ENCODE measurements at regions not wholly inside any gene's neighbourhood (a gene's known extent, or its start where the extent isn't known, plus 50 kb on each side); places are given as distances from the start of the nearest gene placed in this dataset.

DNA sequence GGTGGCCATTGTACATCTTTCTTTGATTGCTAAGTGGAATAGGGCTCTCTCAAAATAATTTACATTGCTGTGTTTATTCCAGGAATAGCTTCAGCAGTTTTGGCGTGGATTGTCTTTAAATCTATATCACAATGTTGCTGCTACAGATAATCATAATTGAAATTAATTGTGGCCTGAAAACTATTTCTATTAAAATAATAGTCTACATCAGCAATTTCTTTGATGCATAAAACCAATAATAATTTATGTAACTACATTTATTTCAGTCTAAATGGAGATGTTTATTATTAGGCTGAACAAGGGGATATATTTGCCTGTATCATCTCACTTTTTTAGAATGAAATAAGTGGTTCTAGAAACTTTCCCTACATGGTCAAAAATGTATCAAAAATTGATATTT is 456.0 kb upstream of the CTNND2 start:
- no peak for ATAC-seq
- TF ChIP-seq ZBTB43 (CRISPR knock-in tag; IDR thresholded peaks at IDR 0.05) (no peak), GABPB1 (CRISPR knock-in tag; IDR thresholded peaks at IDR 0.05) (no peak), SMAD4 (CRISPR knock-in tag; IDR thresholded peaks at IDR 0.05) (no peak), ZNF138 (CRISPR knock-in tag; conservative IDR thresholded peaks at IDR 0.05) (no peak), ARID4B (CRISPR knock-in tag; IDR thresholded peaks at IDR 0.05; ENCODE audit: borderline replicate concordance) (no peak), MYBL2 (CRISPR knock-in tag; IDR thresholded peaks at IDR 0.05) (no peak), TEAD4 (CRISPR knock-in tag; IDR thresholded peaks at IDR 0.05) (no peak)
- TF ChIP-seq, protein P1, sequence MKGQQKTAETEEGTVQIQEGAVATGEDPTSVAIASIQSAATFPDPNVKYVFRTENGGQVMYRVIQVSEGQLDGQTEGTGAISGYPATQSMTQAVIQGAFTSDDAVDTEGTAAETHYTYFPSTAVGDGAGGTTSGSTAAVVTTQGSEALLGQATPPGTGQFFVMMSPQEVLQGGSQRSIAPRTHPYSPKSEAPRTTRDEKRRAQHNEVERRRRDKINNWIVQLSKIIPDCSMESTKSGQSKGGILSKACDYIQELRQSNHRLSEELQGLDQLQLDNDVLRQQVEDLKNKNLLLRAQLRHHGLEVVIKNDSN (CRISPR knock-in tag; IDR thresholded peaks at IDR 0.05) = no peak
- ChIA-PET CTCF (no interaction called here), POLR2A (no interaction called here)
- Mint-ChIP-seq H3K27me3 (ENCODE audit: low read depth) (no peaks in the 10 kb centered on the region), H3K4me3 (no peak overlapping the region), H3K9me3 (peaks cover 19% of the 10 kb centered on the region), H3K36me3 (peaks cover 15% of the 10 kb centered on the region), H3K4me1 (peaks cover 12% of the 10 kb centered on the region), H3K27ac (no peak overlapping the region)
- no peak for DNase-seq (ENCODE audit: low spot score)

DNA sequence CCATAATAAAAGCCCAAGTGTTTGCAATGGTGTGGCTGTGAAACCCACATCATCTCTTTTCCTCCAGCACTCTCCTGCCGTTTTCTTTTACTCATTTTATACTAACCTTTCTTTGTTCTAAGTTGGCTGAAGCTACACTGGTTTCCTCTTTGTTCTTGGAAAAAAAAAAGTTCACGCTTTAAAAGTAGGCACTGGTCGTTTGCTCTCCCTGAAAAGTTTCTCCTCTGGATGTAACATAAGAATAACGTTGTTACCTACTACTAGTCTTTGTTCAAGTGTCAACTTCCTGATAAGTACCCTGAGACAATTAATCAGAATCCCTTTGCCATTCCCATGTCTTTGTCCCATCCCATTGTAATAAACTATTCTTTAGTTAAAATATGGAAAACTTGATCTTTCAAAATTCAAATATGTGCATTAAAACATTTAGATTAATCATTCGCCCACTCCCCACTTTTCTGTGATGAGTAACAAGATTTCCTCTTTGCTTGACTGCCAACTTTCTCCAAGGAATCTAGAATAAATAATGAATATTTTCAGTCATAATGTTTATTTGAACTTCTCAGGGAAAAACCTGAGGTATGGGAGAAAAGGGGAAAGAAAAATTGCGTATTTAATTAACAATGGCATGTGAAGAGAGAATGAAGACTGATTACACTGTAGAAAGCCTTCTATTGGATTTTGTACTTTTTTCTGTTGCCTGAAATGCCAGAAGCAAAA is 454.3 kb upstream of the CTNND2 start:
- CTCF ChIA-PET = no interaction called here
- TF ChIP-seq E2F4 (CRISPR knock-in tag; IDR thresholded peaks at IDR 0.05; ENCODE audit: borderline replicate concordance, low read depth) = no peak
- TF ChIP-seq, protein P2, sequence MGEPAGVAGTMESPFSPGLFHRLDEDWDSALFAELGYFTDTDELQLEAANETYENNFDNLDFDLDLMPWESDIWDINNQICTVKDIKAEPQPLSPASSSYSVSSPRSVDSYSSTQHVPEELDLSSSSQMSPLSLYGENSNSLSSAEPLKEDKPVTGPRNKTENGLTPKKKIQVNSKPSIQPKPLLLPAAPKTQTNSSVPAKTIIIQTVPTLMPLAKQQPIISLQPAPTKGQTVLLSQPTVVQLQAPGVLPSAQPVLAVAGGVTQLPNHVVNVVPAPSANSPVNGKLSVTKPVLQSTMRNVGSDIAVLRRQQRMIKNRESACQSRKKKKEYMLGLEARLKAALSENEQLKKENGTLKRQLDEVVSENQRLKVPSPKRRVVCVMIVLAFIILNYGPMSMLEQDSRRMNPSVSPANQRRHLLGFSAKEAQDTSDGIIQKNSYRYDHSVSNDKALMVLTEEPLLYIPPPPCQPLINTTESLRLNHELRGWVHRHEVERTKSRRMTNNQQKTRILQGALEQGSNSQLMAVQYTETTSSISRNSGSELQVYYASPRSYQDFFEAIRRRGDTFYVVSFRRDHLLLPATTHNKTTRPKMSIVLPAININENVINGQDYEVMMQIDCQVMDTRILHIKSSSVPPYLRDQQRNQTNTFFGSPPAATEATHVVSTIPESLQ (CRISPR knock-in tag; IDR thresholded peaks at IDR 0.05) = no peak
- TF ChIP-seq MAX (CRISPR knock-in tag; IDR thresholded peaks at IDR 0.05) = no peak
- TF ChIP-seq ZNF138 (CRISPR knock-in tag; conservative IDR thresholded peaks at IDR 0.05) = no peak
- no peak for TF ChIP-seq FOXK1 (CRISPR knock-in tag; IDR thresholded peaks at IDR 0.05)
- TF ChIP-seq E2F5 (CRISPR knock-in tag; IDR thresholded peaks at IDR 0.05) = no peak
- TF ChIP-seq, protein P3, sequence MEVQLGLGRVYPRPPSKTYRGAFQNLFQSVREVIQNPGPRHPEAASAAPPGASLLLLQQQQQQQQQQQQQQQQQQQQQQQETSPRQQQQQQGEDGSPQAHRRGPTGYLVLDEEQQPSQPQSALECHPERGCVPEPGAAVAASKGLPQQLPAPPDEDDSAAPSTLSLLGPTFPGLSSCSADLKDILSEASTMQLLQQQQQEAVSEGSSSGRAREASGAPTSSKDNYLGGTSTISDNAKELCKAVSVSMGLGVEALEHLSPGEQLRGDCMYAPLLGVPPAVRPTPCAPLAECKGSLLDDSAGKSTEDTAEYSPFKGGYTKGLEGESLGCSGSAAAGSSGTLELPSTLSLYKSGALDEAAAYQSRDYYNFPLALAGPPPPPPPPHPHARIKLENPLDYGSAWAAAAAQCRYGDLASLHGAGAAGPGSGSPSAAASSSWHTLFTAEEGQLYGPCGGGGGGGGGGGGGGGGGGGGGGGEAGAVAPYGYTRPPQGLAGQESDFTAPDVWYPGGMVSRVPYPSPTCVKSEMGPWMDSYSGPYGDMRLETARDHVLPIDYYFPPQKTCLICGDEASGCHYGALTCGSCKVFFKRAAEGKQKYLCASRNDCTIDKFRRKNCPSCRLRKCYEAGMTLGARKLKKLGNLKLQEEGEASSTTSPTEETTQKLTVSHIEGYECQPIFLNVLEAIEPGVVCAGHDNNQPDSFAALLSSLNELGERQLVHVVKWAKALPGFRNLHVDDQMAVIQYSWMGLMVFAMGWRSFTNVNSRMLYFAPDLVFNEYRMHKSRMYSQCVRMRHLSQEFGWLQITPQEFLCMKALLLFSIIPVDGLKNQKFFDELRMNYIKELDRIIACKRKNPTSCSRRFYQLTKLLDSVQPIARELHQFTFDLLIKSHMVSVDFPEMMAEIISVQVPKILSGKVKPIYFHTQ (CRISPR knock-in tag; IDR thresholded peaks at IDR 0.05) = no peak
- TF ChIP-seq, protein P4, sequence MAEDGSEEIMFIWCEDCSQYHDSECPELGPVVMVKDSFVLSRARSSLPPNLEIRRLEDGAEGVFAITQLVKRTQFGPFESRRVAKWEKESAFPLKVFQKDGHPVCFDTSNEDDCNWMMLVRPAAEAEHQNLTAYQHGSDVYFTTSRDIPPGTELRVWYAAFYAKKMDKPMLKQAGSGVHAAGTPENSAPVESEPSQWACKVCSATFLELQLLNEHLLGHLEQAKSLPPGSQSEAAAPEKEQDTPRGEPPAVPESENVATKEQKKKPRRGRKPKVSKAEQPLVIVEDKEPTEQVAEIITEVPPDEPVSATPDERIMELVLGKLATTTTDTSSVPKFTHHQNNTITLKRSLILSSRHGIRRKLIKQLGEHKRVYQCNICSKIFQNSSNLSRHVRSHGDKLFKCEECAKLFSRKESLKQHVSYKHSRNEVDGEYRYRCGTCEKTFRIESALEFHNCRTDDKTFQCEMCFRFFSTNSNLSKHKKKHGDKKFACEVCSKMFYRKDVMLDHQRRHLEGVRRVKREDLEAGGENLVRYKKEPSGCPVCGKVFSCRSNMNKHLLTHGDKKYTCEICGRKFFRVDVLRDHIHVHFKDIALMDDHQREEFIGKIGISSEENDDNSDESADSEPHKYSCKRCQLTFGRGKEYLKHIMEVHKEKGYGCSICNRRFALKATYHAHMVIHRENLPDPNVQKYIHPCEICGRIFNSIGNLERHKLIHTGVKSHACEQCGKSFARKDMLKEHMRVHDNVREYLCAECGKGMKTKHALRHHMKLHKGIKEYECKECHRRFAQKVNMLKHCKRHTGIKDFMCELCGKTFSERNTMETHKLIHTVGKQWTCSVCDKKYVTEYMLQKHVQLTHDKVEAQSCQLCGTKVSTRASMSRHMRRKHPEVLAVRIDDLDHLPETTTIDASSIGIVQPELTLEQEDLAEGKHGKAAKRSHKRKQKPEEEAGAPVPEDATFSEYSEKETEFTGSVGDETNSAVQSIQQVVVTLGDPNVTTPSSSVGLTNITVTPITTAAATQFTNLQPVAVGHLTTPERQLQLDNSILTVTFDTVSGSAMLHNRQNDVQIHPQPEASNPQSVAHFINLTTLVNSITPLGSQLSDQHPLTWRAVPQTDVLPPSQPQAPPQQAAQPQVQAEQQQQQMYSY (CRISPR knock-in tag; IDR thresholded peaks at IDR 0.05) = no peak

More for the DNA sequence above, 454.3 kb upstream of the CTNND2 start:
- DNase-seq (ENCODE audit: low spot score) (no peak), ATAC-seq (no peak)
- POLR2A ChIA-PET = no interaction called here
- H3K27ac Mint-ChIP-seq = no peak overlapping the region
- H3K27me3 Mint-ChIP-seq (ENCODE audit: low read depth) = no peaks in the 10 kb centered on the region
- peaks cover 22% of the 10 kb centered on the region for H3K4me1 Mint-ChIP-seq
- H3K4me3 Mint-ChIP-seq = no peak overlapping the region
- H3K9me3 Mint-ChIP-seq = peaks cover 19% of the 10 kb centered on the region
- H3K36me3 Mint-ChIP-seq = peaks cover 15% of the 10 kb centered on the region

Data from WTC11 (cell line).